Large intestine (tissue), 3 donors: ENCODE measurements at regions not wholly inside any gene's neighbourhood (a gene's known extent, or its start where the extent isn't known, plus 50 kb on each side); places are given as distances from the start of the nearest gene placed in this dataset.
"Not testable (repeated sequence)": the region's sequence is repeated elsewhere in the genome, so short reads cannot be mapped to it uniquely, and the experiment has no call there.

ENCODE experiments used
- DNase-seq, 2 donors: peaks; one replicate each; pipeline versions ENCODE4 v3.0.0 to v3.0.0-alpha.2; 2013
- H3K27ac ChIP-seq: one replicate; pipeline ENCODE4 v1.5.1; 2013; ENCODE audit warnings: low read length
- H3K27me3 ChIP-seq: 2 replicates; pipeline ENCODE4 v1.6.1; 2013; ENCODE audit warnings: low read length; ENCODE audit not compliant: control insufficient read depth, insufficient read depth
- H3K36me3 ChIP-seq: 2 replicates; pipeline ENCODE4 v1.6.1; 2013; ENCODE audit warnings: low read length; ENCODE audit not compliant: control insufficient read depth, insufficient read depth
- H3K4me1 ChIP-seq: one replicate; pipeline ENCODE4 v1.6.1; 2013; ENCODE audit warnings: low read length; ENCODE audit not compliant: control insufficient read depth, insufficient read depth
- H3K4me3 ChIP-seq: one replicate; pipeline ENCODE4 v1.5.1; 2013; ENCODE audit warnings: low read length
- H3K9me3 ChIP-seq: one replicate; pipeline ENCODE4 v1.6.1; 2013; ENCODE audit warnings: mild to moderate bottlenecking, low read depth, low read length, moderate library complexity; ENCODE audit not compliant: control insufficient read depth
- WGBS: methylation state at CpG from one replicate; pipeline ENCODE4 v1.1.5; 2013; ENCODE audit warnings: low lambda C conversion rate; ENCODE audit not compliant: insufficient coverage; 5-methylcytosine and 5-hydroxymethylcytosine counted together

DNA sequence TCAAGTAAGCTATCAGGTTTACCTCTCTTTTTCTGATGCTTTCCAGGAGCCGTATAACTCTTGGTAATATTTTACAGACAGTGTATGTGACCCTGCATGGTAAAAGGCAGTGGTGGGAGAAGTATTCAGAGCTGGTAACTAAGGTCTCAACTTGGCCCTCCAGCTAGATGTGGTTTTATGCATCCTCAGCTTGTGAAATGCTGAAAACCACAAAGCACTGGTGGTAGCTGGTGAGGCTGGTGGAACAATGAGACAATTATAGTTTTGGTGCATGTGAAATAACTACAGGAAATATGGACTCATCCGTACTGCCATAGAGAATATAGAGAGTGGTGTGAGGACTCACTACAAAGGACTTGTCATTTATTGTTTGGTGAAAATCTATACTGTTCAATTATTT lies 383.0 kb upstream of the PCDH15 start:
- WGBS: 86% methylated on average over 1 of the region's 2 CpGs
- Histone ChIP-seq H3K4me1 (no peaks in the 10 kb centered on the region), H3K9me3 (no peaks in the 10 kb centered on the region), H3K27ac (no peak overlapping the region), H3K36me3 (no peaks in the 10 kb centered on the region), H3K27me3 (no peaks in the 10 kb centered on the region), H3K4me3 (no peak overlapping the region)
- DNase-seq: no peak

DNA sequence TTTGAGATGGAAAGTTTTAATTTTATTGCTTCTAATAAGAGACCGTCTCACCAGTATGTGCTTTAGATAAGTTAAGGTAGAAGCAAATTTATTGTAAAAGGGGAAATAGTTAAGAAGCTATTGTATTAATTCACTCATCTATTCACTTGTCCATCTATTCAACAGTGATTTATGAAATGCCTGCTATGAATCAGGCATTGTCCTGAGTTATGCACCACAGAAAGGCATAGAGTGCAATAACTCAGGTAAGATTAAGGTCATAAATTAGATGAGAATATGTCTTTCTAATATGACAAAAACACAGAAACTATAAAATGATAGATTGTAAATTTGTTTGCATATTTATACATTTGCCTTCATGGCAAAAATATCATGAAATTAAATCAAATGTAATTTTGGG lies 379.3 kb upstream of the PCDH15 start:
- no peaks in the 10 kb centered on the region for H3K9me3 ChIP-seq
- no peak for DNase-seq
- H3K4me1 ChIP-seq: no peaks in the 10 kb centered on the region
- no peak overlapping the region for H3K4me3 ChIP-seq
- 67% methylated on average over 1 of the region's 1 CpG for WGBS
- no peak overlapping the region for H3K27ac ChIP-seq
- H3K27me3 ChIP-seq: no peaks in the 10 kb centered on the region
- H3K36me3 ChIP-seq: no peaks in the 10 kb centered on the region

DNA sequence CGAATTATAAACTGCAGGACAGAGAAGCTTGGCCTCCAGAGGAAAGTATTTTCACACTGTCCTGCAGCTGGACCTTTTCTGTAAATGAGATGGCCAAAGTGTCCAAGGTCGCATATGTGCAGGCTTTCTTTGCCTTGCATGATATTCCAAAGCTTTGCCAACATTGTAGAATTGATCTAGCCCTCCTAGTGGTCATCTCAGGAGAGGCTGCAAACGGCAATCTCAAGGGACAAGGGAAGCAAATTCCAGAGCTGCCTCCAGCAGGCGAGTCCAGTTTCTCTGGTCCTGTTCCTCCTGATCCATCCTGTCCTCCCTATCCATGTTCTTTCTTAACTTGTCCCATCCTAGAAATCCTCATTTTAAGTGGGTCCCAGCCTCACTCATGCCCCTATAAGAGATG lies 373.4 kb upstream of the PCDH15 start:
- H3K27me3 ChIP-seq: no peaks in the 10 kb centered on the region
- WGBS: no CpG with 5 or more reads among the region's 4 CpGs
- H3K36me3 ChIP-seq: no peaks in the 10 kb centered on the region
- H3K4me1 ChIP-seq: no peaks in the 10 kb centered on the region
- DNase-seq: no peak
- no peak overlapping the region for H3K4me3 ChIP-seq
- no peak overlapping the region for H3K27ac ChIP-seq
- no peaks in the 10 kb centered on the region for H3K9me3 ChIP-seq

DNA sequence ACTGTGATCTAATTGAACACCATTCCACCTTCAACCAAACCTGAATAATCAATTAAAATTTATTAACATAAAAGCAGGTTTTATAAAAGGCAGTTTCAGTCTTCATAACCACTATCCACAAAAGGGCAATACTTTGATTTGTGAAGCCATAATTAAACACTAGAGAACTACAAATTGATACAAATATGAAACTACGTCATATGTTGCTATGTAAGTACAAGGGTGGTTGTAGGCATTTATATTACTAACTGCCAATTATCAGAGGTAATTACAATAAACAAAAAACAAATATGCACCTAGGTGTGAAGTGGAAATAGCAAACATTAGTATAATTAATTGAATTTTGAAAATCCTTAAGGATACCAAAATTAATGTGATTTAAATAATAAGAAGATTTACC lies 368.5 kb upstream of the PCDH15 start:
- Histone ChIP-seq H3K9me3 (no peaks in the 10 kb centered on the region), H3K27me3 (no peaks in the 10 kb centered on the region), H3K27ac (no peak overlapping the region), H3K4me3 (no peak overlapping the region), H3K36me3 (no peaks in the 10 kb centered on the region), H3K4me1 (no peaks in the 10 kb centered on the region)
- WGBS: 100% methylated on average over 1 of the region's 1 CpG
- no peak for DNase-seq

DNA sequence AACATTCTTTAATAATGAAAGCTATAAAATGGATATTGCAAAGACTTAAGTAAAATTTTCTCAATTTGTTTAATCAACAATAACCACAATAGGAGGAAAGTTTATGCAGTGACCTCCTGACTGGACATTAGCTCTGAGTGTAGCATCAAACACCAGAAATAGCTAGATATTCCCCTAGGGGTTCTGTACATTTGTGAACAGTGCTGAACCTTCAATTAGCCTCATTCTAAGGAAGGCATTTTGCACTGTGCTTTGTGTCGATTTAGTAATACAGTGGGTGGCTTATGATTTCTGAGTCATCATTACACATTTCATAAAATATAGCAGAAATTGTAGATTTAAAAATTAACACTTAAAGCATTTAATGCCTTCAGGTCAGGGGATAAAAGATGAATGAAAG lies 367.3 kb upstream of the PCDH15 start:
- Histone ChIP-seq H3K9me3 (no peaks in the 10 kb centered on the region), H3K27ac (no peak overlapping the region), H3K27me3 (no peaks in the 10 kb centered on the region), H3K4me1 (no peaks in the 10 kb centered on the region), H3K4me3 (no peak overlapping the region), H3K36me3 (no peaks in the 10 kb centered on the region)
- no peak for DNase-seq
- WGBS: 100% methylated on average over 1 of the region's 1 CpG

DNA sequence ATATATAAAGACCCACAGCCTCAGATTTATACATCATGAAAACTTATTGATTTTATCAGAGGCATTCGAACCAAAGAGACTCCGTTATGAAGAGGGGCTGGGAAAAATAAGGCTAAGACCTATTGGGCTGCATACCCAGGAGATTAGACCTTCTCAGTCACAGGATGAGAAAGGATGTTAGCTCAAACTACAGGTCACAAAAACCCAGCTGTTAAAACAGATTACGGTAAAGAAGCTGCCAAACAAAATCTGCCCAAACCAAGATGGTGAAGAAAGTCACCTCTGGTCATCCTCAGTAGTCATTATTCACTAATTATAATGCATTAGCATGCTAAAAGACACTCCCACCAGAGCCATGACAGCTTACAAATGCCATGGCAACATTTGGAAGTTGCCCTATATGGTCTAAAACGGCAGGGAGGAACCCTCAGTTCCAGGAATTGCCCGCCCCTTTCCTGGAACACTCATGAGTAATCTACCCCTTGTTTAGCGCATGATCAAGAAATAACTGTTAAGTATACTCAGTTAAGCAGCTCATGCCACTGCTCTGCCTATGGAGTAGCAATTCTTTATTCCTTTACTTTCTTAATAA lies 362.5 kb upstream of the PCDH15 start:
- Histone ChIP-seq H3K36me3 (no peaks in the 10 kb centered on the region), H3K9me3 (no peaks in the 10 kb centered on the region), H3K27ac (no peak overlapping the region), H3K27me3 (no peaks in the 10 kb centered on the region), H3K4me1 (no peaks in the 10 kb centered on the region), H3K4me3 (no peak overlapping the region)
- WGBS: no CpG with 5 or more reads among the region's 6 CpGs
- DNase-seq: no peak

DNA sequence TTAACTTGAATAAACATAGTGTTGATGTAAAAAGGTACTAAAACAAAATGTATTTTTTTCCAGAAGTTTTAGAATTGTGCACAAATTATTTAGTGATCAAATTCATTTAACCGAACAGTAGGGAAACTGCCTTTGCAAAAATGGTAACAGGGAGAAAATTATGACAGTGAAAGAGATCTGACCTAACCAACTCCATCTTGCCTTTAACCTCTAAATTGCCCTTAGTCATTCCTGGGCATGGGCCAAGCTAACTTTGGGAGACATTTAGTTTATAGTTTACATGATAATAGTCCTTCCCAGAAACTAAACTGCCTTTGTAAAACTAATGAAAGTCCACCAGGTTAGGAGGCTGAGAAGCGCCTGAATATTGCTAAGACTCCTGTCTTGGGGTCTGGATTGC lies 361.3 kb upstream of the PCDH15 start:
- not testable (repeated sequence) for H3K36me3 ChIP-seq, H3K4me3 ChIP-seq, H3K9me3 ChIP-seq, H3K27me3 ChIP-seq, DNase-seq, H3K27ac ChIP-seq, H3K4me1 ChIP-seq
- WGBS: 100% methylated on average over 1 of the region's 2 CpGs

DNA sequence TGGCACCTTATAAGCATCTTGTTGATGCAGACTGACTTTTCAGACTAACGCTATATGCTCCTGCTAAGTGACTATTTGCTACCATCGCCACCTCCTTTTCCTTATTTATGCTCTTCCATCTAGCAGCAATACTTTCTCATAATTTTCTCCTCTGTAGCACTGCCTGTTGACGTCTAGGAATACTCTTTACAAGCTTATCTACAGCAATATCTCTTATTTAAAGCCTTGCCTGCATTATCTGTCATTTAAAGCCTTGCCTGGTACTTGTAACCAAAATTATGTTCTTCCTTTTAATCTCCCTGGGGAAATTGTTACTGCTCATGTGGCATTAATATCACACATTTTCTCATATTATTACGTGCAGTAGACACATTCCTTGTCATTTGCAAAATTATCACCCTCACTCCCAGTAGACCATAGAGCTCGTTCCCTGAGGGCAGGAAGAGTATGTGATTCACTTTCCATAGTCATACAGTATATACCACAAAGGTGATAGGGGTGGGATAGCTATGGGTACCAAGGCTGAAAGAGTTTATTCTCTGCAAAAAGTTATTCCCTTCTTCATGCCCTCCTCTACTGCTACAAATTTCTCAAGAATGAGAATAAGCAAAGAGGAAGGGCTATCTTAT lies 359.7 kb upstream of the PCDH15 start:
- no peaks in the 10 kb centered on the region for H3K27me3 ChIP-seq
- no peak overlapping the region for H3K4me3 ChIP-seq
- H3K27ac ChIP-seq: no peak overlapping the region
- no peaks in the 10 kb centered on the region for H3K36me3 ChIP-seq
- 62% methylated on average over 4 of the region's 5 CpGs for WGBS
- no peaks in the 10 kb centered on the region for H3K4me1 ChIP-seq
- no peak for DNase-seq
- H3K9me3 ChIP-seq: no peaks in the 10 kb centered on the region

DNA sequence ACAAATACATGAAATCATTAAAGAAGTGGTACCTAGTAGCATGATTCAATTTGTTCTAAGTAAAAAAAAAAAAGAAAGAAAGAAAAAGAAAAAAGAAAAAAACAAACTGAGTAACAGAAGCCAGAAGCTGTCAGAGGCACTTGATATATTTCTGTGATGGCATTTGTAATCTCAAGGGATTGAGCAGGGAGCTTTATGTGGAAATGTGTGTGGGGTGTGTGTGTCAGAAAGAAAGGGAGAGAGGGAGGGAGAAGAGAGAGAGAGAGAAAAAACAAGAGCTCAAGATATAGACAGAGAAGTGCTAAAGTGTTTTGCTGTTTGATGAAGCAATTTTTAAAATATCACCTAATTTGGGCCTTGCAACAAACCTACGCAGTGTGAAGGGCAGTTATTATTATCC lies 357.6 kb upstream of the PCDH15 start:
- Histone ChIP-seq H3K9me3 (no peaks in the 10 kb centered on the region), H3K4me1 (no peaks in the 10 kb centered on the region), H3K27ac (no peak overlapping the region), H3K4me3 (no peak overlapping the region), H3K27me3 (no peaks in the 10 kb centered on the region), H3K36me3 (no peaks in the 10 kb centered on the region)
- WGBS: no CpG with 5 or more reads among the region's 1 CpG
- DNase-seq: no peak

DNA sequence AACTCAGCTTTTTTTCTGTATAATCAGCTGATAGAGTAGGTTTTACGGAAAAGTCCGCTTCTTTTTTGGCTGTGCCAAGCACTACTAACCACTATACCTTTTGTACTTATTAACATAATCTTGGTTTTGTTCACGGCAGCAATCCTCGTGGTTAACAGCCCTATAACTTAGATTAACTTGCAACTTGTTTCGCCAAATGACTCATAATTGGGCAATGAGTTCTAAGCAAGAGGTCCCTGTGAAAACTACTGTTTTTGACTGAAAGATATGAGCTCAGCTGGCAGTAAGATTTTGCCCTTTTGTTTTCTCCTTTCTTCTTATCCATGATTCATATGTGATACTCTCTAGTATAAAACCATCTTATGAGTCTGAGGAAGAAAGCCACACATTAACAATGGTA lies 345.0 kb upstream of the PCDH15 start:
- Histone ChIP-seq H3K4me3 (no peak overlapping the region), H3K9me3 (no peaks in the 10 kb centered on the region), H3K27me3 (no peaks in the 10 kb centered on the region), H3K36me3 (no peaks in the 10 kb centered on the region), H3K27ac (no peak overlapping the region), H3K4me1 (no peaks in the 10 kb centered on the region)
- 50% methylated on average over 2 of the region's 5 CpGs for WGBS
- DNase-seq: no peak

DNA sequence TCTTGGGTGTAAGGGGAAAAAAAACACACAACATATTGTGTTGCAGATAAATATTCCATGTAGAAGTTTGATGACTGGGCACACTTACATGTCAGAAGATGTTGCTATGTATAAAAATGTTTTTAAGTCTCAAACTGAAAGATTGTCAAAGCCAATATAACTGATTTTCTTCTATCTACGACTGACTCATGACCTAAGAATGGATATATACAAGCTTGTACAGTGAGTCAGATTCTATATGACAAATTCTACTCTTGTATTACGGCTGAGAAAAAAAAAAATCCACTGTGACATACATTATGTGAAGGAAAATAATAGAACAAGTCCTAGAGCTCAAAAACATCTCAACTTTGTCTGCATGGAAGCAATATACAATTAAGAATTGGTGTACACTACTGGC lies 343.0 kb upstream of the PCDH15 start:
- Histone ChIP-seq H3K4me3 (no peak overlapping the region), H3K27ac (no peak overlapping the region), H3K4me1 (no peaks in the 10 kb centered on the region), H3K9me3 (no peaks in the 10 kb centered on the region), H3K36me3 (no peaks in the 10 kb centered on the region), H3K27me3 (no peaks in the 10 kb centered on the region)
- WGBS: 80% methylated on average over 1 of the region's 2 CpGs
- no peak for DNase-seq
